UCSD-AML1 (cell line): ENCODE measurements at regions not wholly inside any gene's neighbourhood (a gene's known extent, or its start where the extent isn't known, plus 50 kb on each side); places are given as distances from the start of the nearest gene placed in this dataset.
"Not testable (repeated sequence)": the region's sequence is repeated elsewhere in the genome, so short reads cannot be mapped to it uniquely, and the experiment has no call there.

ENCODE experiments used
- DNase-seq: peaks from one replicate; lab custom pipeline; 2025; ENCODE audit not compliant: unreplicated experiment; lab: John Stamatoyannopoulos, UW

DNA sequence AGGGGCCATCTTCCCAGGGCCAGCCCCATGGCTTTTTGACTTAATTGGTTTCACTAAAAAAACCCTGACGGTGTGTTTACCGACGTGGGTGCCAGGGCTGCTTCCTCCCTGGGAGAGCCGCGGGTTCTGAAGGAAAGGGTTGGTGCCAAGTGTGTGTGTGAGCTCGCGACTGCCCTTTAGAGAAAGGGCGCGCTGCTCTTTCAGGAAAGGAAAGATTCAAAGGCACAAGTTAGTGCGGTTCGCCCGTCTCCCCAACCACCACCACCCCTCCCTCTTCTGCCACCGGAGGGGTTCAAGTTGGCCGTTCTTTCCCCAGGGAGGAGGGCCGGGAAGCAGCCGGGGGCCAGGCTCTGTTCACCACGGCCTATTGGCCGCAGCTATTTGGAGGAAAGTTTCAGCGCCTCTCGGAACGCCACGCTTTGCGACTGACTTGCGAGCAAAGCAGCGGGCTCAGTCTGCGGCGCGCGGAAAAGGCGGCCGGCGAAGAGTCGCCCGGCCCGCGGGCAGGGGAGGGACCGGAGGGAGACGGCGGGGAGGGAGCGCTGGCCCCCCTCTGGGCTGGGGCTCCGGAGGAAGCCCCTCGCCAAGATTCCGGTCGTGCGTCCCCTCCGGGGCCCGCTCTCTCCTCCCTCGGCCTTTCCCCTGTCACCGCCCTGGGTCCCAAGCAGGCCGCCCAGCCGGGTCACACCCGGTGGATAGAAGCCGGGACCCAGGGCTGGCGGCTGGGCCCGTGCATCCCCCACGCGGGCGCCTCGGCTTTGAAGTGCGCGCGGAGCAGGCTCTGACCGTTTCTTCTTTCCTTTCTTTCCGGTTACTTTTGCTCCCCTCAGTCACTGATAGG is 165.9 kb upstream of the PPP1R3A start:
- no peak for DNase-seq

DNA sequence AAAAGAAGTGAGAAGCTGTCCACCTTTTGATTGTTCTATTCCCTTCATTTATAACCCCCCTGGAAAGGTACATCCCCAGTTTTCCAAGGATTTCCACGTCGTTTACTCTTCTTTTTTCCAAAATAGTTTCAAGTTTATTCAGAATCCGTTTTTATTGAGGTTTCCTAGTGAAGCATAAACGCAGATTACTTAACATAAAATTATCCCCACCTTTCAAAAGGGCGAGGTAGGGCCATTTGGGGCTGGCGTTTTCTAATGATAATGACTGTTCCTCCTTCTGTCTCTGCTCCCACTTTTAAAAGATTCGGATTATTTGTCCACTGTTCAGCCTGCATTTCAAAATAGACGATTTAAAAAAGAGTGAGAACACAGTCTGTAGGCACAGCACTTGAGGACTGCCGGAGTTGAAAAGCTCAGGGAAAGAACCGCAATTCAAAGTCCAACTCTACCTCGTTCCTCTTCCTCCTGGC is 165.2 kb upstream of the PPP1R3A start:
- DNase-seq, result no peak

DNA sequence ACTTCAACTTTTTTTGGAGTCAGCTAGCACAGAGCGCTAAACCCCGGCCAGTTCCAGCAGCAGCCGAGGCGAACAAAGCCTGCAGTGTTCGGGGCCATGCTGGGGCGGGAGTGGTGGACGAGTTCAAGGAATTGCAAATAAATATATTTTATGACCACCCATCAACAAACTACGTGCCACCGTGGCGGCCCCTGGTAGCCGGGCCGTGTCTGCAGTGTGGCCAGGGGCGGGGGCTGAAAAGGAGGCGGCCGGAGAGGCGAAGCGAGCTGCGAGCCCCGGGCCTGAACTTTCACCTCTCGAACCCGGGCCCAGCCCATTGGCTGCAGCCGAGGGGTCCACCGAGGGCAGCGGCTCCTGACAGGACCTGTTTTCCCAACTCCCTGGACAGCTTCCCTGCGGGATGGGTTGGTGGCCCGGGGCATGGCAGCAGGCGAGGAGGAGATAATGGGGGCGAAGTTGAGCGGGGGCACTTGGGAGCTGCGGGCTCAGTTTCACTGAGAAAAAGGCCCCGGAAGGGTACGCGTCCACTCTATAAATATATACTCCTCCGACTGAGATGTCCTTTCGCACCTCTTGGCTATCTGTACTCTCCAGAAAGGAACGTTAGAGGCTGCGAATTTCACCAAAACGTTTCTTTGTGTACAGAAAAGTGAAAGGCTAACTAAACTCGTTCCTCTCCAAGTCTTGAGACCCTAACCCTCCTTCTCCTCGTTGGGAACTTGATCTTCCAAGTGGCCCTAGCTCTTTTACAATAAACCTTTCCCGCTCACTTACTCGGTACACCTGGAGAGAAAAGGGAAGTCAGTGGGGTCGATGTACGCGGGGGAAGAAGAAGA is 164.6 kb upstream of the PPP1R3A start:
- DNase-seq, result no peak

- DNase-seq, result no peak
Observed at GRCh38 chr7:114082642-114083165, 163.9 kb upstream of the PPP1R3A start.

- DNase-seq, result no peak
Observed at GRCh38 chr7:114081606-114082425, 163.0 kb upstream of the PPP1R3A start.

DNA sequence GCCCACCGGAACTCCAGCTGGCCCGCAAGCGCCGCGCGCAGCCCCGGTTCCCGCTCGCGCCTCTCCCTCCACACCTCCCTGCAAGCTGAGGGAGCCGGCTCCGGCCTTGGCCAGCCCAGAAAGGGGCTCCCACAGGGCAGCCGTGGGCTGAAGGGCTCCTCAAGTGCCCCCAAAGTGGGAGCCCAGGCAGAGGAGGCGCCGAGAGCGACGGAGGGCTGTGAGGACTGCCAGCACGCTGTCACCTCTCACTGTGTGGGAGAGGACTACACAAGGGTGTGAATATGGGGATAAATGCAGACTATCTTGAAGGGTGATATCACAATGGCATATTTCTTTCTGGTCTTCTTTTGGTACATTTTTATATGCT is 158.3 kb upstream of the PPP1R3A start:
- DNase-seq, result not testable (repeated sequence)

DNA sequence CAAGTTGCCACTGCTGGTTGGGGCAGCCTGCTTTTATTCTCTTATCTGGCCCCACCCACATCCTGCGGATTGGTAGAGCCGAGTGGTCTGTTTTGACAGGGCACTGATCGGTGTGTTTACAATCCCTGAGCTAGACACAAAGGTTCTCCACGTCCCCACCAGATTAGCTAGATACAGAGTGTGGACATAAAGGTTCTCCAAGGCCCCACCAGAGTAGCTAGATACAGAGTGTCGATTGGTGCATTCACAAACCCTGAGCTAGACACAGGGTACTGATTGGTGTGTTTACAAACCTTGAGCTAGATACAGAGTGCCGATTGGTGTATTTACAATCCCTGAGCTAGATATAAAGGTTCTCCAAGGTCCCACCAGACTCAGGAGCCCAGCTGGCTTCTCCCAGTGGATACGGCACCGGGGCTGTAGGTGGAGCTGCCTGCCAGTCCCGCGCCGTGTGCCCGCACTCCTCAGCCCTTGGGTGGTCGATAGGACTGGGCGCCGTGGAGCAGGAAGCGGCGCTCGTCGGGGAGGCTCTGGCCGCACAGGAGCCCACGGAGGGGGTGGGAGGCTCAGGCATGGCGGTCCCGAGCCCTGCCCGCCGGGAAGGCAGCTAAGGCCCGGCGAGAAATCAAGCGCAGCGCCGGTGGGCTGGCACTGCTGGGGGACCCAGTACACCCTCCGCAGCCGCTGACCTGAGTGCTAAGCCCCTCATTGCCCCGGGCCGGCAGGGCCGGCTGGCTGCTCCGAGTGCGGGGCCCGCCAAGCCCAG is 157.8 kb upstream of the PPP1R3A start:
- DNase-seq, result not testable (repeated sequence)

- DNase-seq, result no peak
Observed at GRCh38 chr7:114073701-114074100, 154.9 kb upstream of the PPP1R3A start.

DNA sequence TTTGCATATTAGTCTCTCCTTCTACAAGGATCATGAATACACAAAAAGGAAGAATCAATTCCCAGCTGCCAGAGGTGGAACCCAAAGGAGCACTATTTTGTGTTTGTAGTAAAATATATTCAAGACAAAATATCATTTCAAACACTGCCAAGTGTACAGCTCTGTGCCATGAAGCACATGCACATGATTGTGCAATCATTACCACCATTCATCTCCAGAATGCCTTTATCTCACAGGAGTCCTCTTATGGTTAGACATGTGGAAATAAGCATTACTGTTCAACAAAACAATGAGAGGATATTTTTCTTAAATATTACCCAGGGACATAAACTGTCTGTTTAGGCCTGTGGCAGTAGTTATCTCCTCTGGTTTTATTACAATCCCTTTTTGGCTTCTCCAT is 151.4 kb upstream of the PPP1R3A start:
- DNase-seq, result no peak

GRCh38 chr7:114062810-114063209 is 144.0 kb upstream of the PPP1R3A start:
- DNase-seq, result no peak

DNA sequence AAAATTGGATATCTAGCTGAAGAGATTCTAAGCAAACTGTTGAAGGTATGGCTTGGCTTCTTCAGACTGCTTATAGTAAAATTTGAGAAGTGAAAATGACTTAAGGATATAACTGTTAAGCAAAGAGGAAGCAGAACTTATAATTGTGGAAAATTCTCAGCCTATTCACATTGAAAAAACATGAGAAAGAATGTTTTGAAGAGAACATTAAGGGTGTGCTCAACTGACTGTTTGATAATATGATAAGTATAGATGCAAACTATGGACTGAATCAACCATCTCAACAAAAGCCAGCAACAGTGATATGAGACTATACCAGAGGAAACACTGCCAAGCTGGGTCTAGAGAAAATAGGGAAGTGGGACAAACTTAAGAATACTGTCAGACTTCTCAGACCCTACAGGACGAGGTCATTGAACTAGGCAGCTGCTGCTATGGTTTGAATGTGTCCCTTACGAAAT is 133.1 kb upstream of the PPP1R3A start:
- DNase-seq, result no peak

- no peak for DNase-seq
Observed at GRCh38 chr7:114050571-114050970, 131.8 kb upstream of the PPP1R3A start.

DNA sequence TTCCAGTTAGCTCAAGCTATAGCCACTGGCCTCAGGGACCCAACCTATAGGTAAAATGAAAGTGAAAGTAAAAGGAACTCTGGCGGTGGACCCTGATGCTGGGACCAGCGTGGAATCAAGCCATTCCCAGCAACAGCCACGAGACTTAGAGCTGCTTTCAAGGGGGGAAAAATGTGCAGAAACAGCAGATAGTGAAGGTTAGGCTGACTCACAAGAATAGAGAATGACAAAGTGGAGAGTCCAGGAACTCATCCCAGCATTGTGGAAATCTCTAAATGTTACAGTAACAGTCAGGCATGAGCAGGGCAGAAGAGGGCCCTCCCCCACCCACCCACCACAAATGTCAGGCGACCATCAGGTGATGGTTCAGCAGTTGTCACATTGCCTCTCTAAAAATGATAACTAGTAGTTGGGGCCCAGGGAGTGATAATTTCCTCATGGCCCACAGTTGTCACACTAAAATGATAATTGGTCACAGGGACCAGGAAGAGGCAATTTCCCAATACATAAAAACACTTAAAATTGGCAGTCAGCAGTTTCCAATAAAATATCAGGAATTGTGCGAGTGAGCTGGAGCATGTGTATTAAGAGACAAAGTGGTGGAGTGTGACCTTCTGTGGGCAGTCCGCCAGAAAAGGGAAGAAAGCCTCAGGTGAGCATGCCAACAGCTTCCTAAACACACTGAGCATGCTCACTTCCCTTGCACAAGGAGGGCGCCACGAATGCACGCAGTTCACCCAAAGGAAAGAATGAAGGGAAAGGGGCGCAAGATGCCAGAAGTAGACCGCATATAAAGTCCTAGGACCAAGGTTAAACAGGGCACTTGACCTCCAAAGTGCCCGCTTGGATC is 129.8 kb upstream of the PPP1R3A start:
- DNase-seq, result no peak

DNA sequence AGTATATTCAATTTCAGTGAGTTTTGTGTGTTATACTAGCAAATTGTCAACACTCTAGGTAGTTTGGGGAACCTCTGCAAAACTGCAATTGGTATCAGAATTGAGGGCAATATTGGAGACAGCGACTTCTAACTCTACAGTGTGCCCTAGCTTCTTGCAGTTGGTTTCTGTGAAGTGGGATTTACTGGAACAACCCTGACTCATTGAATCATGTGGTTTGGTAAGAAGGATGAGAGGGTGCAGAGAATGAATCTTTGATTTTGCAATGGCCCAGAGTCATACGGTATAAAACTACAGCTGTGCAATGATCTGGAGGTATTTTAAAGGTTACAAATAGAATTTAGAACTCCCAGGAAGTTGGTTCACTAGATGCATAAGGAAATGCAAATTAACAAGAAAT is 129.1 kb upstream of the PPP1R3A start:
- DNase-seq, result no peak

DNA sequence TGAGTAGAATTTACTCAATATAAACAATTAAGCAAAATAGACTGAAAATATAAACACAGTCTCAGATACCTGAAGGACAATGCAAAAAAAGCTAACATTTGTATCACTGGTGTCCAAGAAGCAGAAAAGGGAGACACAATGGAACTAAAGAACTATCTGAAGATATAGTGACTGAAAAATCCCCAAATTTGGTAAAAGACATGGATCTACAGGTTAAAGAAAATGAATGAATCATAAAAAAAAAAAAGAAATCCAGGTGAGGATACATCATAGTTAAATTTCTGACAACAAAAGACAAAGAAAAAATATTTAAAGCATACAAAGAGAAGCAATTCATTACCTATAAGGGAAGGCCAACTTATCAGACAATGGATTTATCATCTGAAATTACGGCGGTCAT is 114.7 kb upstream of the PPP1R3A start:
- DNase-seq, result no peak

- DNase-seq, result no peak
Observed at GRCh38 chr7:114026486-114027089, 107.8 kb upstream of the PPP1R3A start.

- no peak for DNase-seq
Observed at GRCh38 chr7:114021135-114021534, 102.3 kb upstream of the PPP1R3A start.

- no peak for DNase-seq
Observed at GRCh38 chr7:114008696-114009095, 89.9 kb upstream of the PPP1R3A start.

GRCh38 chr7:114007386-114007785 is 88.6 kb upstream of the PPP1R3A start:
- DNase-seq, result no peak
